HG02981 (cell line): ENCODE measurements at regions not wholly inside any gene's neighbourhood (a gene's known extent, or its start where the extent isn't known, plus 50 kb on each side); places are given as distances from the start of the nearest gene placed in this dataset.
"Not testable (repeated sequence)": the region's sequence is repeated elsewhere in the genome, so short reads cannot be mapped to it uniquely, and the experiment has no call there.

Experiments used
- ATAC-seq: cut with Tn5 transposase; IDR thresholded peaks from one replicate; pipeline ENCODE4 v1.9.1; 2021; ENCODE audit warnings: mild to moderate bottlenecking, moderate library complexity; ENCODE audit not compliant: unreplicated experiment

DNA sequence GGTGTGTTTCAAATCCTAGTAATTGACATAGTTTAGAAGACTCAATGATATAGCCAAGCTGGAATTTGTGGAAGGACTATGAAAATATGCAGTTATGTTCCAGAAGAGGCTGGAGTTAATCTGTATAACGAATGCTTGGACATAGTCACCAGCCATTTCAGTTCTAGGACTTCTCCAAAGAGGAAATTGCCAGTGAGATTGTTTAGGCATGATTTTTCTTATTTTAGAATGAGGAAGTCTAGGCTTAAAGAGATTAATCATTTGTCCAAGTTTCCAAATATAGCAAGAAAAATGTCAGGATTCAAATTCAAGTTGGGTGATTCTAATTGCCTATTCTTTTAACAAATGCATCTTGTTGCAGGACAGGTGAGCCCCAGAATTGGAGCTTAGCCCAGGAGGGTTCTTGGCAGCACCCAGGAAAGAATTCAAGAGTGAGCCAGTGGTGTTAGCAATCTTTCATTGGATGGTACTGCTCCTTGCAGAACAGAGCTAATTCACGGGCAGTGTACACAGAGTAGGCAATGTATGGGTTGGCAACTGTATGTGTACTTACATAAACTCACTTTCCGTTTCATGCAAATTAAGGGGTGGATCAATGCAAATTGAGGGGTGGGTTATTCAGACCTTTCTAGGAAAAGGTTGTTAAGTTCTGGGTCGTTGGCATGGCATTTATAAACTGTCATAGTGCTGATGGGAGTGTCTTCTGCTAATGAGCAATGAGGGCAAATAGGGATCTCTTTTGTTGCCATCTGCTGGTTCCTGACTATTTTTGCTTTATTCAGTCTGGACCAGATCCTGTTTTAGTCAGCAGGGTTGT is 763.1 kb upstream of the SLITRK1 start:
- no peak for ATAC-seq

DNA sequence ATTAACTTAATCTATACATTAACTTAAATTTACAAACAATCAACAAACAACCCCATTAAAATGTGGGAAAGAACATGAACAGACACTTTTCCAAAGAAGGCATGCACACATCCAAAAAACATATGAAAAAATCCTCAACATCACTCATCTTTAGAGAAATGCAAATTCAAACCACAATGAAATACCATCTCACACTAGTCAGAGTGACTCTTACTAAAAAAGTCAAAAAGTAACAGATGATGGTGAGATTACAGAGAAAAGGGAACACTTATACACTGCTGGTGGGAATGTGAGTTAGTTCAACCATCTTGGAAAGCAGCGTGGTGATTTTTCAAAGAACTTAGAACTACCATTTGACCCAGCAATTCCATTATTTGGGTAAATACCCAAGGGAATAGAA is 759.2 kb upstream of the SLITRK1 start:
- no peak for ATAC-seq

DNA sequence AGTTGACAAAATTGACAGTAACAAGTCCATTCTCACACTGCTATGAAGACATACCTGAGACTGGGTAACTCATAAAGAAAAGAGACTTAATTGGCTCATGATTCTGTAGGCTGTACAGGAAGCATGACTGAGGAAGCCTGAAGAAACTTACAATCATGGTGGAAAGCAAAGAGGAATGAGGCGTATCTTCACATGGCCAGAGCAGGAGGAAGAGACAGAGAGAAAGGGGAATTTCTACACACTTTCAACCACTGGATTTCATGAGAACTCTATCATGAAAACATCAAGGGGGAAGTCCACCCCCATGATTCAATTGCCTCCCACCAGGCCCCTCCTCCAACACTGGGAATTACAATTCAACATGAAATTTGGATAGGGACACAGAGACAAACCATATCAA is 758.4 kb upstream of the SLITRK1 start:
- ATAC-seq = no peak

DNA sequence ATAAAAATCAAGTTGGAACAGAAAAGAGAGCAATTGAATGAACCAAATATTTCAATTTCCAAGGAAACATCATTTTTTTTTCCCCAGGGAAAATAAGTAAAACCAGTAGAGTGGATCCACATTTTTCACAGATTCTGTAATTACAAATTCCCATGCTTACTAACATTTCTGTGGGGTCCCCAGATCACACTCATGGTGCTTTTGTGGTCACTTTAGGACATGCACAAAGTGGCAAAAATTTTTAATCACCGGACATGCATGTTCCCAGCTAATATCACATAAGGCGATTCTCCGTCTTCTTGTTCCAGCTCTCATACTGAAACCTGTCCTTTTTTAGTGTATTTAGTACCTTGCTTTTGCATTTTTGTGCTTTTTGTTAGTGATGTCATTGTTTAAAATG is 748.2 kb upstream of the SLITRK1 start:
- ATAC-seq = no peak

DNA sequence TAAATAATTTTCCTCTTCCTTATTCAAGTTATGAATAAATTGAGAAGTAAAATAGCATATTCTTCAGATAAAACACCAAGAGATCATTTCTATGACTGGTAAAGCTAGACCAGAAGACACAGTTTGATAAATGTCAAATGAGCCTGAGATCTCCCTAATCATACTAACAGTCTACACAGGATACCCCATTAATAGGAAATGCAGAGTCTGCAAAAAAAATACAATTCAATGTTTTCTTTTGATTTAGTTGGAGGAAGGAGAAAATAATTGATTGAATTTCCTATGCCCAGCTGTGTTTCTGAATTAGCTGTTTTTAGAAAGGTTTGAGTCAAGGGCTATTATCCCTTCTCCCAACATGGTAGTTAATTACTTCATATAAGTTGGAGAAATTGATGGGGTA is 734.6 kb upstream of the SLITRK1 start:
- no peak for ATAC-seq

DNA sequence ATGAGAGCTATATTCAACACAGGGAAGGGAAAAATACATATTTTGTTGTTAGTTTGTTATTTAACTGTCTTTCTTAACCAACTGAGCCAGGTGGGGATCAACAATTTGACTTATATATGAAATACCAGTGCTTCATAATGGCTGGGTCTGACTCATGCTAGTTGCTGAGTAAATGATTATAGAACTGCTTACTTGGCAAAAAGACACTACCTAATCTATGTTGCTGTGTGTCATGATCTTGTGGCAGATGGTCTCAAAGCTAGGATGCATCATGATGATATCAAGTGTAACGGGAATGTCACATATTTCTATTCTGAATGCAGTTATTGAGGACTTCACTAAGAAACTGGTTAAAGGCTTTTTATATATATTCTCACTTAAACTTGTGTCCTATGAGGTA is 727.4 kb upstream of the SLITRK1 start:
- ATAC-seq = no peak

DNA sequence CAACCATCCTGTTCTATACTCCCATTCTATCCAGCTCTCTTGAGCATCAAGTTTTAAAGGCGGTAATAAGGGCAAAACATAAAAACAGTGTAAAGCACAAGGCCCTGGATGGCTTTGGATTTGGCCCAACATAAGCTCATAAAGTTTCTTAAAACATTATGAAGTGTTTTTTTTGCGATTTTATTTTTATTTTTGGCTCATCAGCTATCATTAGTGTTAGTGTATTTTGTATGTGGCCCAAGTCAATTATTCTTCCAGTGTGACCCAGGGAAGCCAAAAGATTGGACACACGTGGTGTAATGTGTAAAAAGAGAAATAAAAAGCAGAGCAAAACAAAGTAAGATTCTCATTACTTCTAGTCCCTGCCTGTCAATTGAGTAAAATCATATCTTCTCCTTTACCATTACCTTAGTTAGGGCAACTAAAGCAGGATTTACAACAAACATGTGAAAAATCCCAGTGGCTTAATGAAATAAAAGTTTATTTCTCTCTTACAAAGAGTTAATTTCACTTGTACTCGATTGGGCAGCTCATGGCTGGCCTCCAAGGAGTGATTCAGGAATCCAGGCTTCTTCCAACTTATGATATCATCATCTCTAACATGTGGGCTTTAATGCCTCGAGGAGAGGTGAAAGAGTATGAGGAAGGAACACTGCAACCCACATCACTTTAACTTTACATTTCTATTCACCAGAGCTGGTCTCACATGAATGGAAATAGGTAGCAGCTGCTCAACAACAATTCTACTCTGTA is 725.2 kb upstream of the SLITRK1 start:
- ATAC-seq = no peak

DNA sequence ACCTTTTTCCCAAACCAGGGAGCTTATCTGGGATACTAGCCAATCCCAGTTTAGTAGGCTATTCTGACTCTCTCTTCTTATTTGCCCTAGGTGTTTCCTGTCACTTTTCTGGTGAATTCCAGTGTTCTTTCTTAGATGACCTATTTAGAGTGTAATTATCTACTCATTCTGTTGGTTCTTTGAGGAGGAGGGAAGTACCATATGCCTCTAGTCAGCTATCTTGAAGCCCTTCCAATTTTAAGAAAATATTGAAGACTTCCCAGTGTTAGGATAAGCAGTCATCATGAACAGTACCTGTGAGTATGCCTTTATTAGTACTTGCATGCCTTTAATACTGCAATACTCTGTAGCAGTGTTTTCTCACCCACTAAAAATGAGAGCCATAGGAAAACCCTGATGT is 724.3 kb upstream of the SLITRK1 start:
- ATAC-seq = no peak

DNA sequence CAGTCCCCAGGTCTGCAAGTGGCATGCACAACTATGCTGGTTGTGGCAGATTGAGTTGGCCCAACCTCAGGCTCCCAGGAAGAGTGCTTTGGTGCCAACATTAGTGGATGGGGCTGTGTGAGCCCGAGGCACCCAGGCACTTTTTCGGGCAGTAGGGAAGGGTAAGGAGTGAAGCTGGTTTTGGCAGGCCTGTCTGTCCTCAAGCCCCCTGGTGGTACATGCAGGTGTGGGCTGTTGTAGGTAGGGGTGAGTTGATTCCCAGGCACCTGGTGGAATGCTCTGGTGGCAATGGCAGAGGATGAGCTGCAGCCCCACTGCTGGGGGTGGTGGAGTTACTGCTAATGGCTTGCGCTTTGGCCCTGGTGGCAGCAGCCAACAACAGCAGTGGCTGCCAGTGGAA is 723.7 kb upstream of the SLITRK1 start:
- no peak for ATAC-seq

DNA sequence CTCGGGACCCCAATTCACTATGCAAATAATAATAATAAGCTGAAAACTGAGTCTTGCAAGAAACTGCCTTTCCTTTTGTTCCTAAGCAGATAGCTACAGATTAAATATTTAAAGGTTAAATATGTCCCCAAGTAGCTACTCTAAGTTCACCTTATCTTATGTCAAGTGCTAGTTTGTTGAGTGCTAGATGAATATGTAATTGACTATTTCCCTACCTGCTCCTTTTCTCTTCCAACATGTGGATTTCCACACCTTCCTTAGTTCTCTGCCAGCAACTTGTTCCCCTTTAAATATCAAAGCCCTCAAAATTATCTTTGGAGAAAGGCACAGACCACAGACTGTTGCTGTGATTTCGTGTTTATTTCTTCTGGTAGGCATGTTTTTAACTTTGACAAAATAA is 709.2 kb upstream of the SLITRK1 start:
- ATAC-seq = no peak

DNA sequence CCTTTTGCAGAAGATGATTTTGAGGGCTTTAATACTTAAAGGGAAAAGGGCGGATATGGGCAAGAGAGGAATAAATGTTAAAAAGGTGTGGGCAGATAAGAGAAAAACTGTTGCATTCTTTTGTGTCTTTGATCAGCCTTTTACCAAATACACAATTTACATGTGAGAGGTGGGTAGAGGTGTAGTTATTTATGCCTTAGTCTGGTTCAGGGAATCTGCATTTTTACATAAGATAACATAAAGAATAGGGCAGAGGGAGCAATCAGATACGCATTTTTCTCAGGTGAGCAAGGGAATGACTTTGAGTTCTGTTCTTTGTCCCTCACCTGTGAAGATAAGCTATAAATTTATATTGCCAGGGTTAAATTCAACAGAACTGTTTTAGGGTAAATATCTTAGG is 708.4 kb upstream of the SLITRK1 start:
- no peak for ATAC-seq

DNA sequence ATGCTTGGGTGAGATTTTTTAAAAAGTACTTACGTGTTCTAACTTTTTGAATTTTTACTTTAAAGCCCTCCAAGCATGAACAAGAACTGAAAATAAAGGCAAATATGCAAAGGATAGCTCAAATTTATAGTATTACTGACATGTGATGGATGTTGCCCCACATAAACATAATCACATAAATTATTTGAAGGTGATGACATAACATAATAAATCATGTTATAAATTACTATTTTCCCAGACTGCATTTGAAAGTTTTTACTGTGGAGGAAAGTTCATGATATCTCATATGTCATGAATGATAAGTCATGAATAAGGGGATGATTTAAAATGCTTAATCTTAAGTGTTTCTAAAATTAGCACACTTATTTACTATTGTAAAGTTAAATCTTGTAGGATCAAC is 705.7 kb upstream of the SLITRK1 start:
- ATAC-seq = no peak

DNA sequence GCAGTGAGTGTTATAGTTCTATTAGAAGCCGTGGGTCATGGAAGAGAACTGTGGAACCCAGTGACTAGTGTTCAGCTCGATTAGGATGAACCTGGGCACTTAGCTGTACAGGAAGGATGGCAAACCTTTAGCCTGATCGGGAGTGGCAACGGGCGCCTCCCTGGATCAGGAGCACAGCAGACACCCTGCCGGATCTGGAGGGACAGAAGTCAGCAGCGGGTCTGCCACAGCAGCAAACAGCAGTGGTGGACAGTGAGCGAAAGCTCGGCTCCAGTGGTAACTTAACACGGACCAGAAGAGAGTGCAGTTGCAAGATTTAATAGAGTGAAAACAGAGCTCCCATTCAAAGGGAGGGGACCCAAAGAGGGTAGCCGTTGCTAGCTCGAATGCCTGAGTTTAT is 697.6 kb upstream of the SLITRK1 start:
- not testable (repeated sequence) for ATAC-seq

DNA sequence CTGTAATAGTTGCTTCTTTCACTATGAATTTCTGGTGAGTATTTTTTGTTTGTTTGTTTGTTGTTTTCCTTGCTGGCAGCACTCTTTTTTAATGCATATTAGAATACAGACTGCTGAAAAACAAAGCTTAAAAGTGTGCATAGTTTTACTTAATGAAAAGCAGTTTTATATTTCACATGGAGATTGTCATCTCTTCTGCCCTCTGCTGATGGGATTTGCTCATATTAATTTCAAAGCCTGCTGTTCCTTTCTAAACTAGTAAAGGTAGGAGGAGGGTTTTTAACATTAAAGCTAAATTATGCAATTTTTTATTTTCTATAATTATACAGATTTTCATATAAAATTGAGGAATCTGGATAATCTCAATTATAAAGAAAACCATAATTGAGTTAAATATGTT is 692.6 kb upstream of the SLITRK1 start:
- ATAC-seq = no peak

DNA sequence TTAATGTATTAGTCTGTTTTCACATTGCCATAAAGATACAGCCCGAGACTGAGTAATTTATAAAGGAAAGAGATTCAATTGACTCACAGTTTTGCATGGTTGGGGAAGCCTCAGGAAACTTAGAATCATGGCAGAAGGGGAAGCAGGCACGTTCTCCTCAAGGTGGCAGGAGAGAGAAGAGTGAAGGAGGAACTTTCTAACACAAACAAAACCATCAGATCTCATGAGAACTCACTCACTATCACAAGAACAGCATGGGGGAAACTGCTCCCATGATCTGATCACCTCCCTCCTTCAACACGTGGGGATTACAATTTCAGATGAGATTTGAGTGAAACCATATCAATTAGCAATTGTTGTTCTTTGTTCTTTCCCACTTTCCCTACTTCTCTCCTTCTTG is 689.0 kb upstream of the SLITRK1 start:
- ATAC-seq = no peak

DNA sequence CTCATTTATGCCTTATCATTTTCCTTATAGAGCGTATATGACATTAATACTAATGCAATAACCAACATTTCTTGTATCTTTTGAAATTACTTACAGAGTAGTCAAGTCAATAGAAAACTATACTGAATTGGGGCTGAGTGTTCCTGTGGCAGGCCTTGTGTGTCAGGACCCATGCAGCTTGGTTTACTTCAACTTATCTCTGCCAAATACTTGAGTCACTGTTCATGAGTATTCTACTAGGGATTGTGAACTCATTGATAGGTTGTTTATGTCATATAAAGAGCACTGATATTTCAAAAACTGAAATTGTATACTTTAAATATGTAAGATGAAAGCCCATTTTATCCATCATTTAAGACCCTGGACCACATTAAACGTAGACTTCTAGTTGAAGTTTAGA is 688.6 kb upstream of the SLITRK1 start:
- ATAC-seq = no peak

DNA sequence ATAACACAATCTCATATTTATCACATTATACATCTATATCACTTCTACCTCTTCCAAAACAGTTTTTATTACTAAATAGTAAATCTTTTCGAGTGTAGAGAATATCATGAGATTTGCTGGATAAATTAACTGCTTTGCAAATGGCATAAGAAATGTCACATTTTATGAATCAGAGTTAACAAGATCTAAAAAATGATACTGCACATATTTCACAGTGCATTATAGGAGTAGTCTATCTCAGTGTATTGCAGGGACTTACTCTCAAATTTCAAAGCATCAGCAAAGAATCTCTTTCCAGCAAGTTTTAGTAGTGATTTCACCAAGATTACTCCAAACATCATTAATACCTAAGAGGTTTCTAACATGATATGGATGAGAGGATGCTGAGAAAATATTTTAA is 687.1 kb upstream of the SLITRK1 start:
- ATAC-seq = no peak

DNA sequence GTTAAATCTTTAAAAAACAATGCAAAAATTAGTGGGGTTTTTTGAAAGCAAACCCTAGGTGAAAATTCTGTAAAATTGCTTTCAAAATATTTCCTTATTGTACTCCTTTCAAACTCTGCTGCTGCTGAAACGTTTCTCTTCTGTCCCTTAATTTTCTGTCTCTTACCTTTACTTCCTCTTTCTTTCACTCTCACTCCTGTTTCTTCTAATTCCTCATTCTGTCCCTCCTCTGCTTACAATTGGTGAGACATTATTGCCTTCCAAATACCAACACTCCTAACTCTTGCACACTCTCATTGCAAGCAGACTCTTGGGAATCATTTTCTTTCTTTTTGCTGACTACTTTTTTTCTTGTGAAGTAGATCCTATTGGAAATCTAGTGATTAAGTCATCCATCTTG is 685.6 kb upstream of the SLITRK1 start:
- no peak for ATAC-seq

DNA sequence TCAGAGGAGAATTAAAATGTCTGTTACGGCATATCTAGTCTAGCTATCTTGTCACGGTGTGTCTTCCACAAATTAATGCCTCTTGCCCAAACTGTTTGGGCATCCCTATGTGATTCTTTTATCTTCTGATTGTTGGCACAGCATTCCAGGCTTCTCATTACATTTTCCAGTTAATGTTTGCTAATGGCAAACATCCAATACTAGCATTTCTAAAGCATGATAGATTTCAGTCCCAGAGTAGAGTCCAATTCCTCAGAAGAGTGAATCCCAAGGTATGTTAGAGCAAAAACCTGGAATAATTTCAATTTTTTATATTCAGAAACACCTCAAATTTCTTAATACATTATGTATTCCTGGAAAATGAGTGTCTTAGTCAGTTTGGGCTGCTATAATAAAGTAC is 684.5 kb upstream of the SLITRK1 start:
- ATAC-seq = no peak

DNA sequence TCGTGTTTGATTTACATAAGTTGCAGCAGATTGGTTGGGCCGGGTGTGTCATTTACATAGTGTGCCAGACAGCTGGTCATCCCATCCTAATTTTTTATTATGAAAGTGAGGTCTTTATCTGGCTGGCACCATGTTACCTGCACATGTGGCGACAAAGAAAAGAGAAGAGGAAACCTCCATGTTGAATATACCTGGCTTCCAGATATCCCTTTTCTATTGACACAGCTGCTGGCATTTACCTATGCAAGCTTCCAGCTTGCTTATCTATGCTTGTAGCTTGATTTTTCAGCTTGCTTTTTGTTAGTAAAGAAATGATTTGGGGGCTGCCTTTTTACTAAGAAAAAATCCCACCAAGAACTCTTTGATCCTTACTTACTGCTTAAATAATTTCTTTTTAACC is 681.3 kb upstream of the SLITRK1 start:
- ATAC-seq = no peak

DNA sequence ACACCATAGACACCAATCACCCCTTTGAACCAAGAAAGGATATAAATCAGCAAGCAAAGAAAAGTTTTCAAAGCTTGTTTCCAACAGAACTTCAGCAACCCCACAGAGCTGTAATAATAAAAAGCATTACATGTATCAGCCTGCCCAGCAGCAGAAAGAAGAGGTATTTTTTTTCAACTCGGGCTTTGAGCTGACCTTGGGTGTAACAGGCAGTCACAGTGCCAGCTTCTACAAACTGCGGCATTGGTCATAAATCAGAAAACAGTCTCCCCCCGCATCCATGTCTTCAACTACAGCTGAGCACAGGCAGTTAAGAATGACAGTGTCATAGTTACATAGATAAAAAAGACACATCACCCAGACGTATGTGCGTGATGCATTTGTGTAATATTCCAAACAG is 671.0 kb upstream of the SLITRK1 start:
- no peak for ATAC-seq

DNA sequence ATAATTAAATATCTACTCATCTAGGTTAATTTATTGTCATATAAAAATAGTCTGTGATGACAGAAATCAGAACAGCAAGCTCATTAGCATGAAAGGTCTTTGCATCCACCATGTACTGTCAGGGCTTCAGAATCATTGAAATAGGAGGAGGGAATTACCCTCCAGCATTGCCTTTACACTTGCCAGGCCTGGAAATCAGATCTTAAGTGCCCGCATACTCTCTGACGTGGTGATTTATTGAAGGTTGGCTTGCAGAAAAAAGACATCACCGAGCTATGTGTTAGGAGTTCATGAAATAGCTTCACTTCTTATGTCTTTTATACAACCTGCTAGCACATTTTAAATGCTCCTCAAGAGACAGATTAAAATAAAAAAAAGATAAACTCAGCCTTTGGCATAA is 661.7 kb upstream of the SLITRK1 start:
- ATAC-seq = no peak

DNA sequence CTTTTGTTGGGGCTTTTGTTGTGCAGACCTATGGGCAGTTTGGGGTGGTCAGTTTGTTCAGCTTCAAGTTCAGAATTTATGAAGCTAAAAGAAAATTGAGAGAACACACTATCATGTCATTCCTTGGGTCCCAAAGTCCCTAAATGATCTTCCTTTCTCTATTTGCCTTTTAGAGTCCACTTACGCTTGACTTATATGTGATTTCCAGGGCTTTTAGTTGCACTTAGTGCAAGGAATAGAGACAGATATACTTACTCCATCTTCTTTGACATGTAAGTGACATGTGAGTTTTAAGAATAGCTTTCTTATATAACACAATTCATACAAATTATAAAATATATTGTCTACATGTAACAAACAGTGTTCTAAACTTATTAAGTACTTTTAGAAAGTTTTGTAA is 660.1 kb upstream of the SLITRK1 start:
- ATAC-seq = no peak
